GM21515 (cell line): ENCODE measurements at regions not wholly inside any gene's neighbourhood (a gene's known extent, or its start where the extent isn't known, plus 50 kb on each side); places are given as distances from the start of the nearest gene placed in this dataset.
"Not testable (repeated sequence)": the region's sequence is repeated elsewhere in the genome, so short reads cannot be mapped to it uniquely, and the experiment has no call there.

Experiments used
- ATAC-seq: cut with Tn5 transposase; IDR thresholded peaks from one replicate; pipeline ENCODE4 v1.9.1; 2021; ENCODE audit not compliant: unreplicated experiment

- ATAC-seq = no peak
Measured at GRCh38 chr4:120316416-120316815, 249.8 kb upstream of the MAD2L1 start.

DNA sequence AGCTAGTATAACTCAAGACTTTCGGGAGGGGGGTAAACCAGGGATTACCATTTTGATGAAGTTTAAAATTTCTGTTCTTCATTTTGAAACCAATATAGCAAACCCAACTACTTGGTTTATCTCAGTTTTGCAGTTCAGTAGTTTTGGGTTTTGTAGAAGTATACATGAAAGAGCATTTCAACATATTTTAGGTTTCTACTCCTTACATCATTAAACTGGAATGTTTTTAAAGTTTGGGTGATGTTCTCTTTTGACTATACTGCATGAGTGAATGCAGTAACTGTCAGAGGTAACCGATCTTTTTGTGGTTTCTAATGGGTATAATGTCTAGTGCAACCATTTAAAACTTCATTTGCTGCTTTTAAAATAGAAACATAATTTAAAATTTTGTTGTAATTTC lies 248.3 kb upstream of the MAD2L1 start:
- ATAC-seq = no peak

DNA sequence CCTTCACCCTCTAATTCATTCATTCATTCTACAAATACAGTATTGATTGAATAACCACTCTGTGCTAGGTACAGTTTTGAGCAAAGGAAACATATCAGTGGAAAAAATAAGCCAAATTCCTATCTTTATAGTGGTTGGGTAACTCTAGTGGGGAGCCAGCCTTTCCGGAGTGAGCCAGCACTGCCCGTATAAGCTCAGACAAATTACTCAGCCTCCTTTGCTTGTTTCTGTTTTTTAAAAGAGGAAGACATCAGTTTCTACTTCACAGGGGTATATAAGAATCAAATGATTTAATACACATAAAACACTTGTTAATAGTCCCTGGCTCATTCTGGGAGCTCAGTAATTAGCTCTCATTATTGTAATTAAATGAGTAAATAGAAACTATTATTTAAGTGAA lies 238.2 kb upstream of the MAD2L1 start:
- ATAC-seq = no peak

- ATAC-seq = no peak
Measured at GRCh38 chr4:120299631-120300030, 233.0 kb upstream of the MAD2L1 start.

GRCh38 chr4:120293341-120293740 lies 226.7 kb upstream of the MAD2L1 start:
- no peak for ATAC-seq

DNA sequence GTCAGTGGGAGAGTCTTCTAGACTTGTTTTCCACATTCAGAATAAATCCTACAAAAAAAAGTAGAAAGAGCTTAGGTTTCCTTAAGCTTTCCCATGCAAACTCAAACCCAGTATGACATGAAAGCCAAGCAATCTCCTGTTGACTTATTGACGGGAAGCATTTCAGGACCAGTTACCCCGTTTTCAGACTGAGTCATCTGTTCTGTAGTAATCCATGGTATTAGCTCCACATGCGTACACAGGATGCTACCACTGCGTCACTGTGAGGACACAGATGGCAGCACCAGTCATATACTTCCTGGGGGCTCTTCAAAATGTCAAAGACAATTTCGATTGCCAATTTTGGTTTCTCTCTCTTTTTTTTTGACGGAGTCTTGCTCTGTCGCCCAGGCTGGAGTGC lies 224.9 kb upstream of the MAD2L1 start:
- no peak for ATAC-seq

GRCh38 chr4:120290553-120290952 lies 223.9 kb upstream of the MAD2L1 start:
- no peak for ATAC-seq

DNA sequence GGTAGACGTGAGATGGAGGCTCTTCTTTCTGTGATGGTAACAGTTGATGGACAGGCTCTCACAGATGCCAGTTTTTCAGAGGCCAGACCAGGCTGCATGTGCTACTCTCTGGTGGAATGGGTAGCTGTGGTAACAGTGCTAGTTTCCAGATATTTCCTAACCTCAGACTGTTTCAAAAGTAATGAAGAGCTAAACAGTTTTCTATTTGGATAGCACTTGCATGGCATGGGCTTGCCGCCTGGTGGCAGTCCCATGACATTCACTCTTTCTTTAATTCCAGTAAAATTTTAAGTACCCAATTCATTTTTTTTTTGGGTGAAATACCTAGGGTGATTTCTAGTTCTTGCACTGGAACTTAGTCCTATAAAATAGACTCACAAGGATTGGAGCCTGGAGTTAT lies 220.2 kb upstream of the MAD2L1 start:
- no peak for ATAC-seq

DNA sequence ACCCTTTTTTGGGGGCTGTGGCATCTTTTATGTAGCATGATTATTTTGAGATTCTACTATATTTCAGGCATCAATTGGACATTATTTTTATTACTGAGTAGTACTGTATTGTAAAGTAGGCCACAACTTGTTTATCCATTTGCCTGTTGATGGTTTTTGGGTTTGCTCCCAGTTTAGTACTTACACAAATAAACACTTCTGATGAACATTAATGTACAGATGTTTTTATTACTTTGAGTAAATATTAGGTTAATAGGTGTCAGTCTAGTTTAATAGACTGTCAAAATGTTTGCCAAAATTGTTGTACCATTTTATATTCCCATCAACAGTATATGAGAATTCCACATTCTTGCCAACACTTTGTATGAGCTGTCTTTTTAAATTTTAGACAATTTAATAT lies 214.9 kb upstream of the MAD2L1 start:
- ATAC-seq = no peak

GRCh38 chr4:120277391-120277790 lies 210.7 kb upstream of the MAD2L1 start:
- ATAC-seq = no peak

DNA sequence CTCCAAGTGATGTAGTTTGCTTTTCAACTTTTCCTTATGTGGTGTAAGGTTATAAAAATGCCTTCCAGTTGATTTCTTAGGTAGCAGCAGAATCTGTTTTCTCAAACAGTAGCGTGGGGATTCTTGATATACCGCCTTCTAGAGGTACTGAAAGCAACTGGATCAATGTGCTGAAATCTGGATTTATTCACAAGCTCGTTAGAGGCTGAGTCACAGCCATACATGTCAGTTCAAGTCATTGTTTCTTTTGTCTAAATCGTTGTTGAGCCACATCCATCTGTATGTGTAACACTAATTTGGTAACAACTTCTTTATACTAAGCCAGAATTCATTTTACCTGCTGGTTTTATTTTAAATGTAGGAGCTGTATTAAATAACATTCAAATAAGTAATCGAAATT lies 200.0 kb upstream of the MAD2L1 start:
- no peak for ATAC-seq

DNA sequence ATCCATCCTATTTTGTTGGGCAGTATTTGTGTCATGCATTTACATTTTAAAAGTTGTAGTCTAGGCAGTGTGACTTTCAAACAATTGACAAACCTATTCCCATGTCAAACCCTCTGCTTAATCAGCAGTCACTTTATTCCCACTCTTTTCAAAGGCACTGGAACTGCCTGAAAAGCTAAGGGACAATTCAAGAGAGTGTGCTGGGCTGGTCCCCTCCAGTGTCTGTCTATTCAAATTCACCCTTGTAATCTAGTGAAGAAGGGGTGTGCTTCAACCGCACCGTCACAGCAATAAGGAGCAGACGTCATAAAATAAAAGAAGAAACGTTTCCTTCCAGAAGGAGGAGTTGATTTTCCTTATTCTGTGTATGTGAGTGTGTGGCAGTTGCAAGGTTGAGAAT lies 197.0 kb upstream of the MAD2L1 start:
- ATAC-seq = no peak

- ATAC-seq = no peak
Measured at GRCh38 chr4:120261117-120261516, 194.5 kb upstream of the MAD2L1 start.

- not testable (repeated sequence) for ATAC-seq
Measured at GRCh38 chr4:120256112-120256775, 189.6 kb upstream of the MAD2L1 start.

- ATAC-seq = no peak
Measured at GRCh38 chr4:120238277-120238973, 171.8 kb upstream of the MAD2L1 start.

- ATAC-seq = no peak
Measured at GRCh38 chr4:120236873-120237272, 170.2 kb upstream of the MAD2L1 start.

DNA sequence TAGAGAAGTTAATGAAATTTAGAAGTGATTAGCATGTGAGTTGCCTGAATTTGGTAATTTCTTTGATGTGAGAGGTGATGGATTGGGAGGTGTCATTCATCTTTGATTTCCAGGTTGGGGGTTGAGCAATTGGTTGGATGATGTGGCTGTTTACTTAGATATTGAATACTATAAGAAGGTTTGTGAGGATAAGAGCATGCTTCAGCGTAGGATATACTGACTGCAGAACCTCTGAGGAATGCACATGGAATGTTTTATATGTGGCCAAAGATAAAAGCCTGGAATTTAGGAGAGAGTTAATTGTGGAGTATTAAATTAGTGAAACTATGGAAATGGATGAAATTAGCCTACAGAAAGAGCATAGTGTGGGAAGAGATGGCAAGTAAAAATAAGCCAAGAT lies 165.4 kb upstream of the MAD2L1 start:
- ATAC-seq = no peak

GRCh38 chr4:120228086-120228485 lies 161.4 kb upstream of the MAD2L1 start:
- no peak for ATAC-seq

DNA sequence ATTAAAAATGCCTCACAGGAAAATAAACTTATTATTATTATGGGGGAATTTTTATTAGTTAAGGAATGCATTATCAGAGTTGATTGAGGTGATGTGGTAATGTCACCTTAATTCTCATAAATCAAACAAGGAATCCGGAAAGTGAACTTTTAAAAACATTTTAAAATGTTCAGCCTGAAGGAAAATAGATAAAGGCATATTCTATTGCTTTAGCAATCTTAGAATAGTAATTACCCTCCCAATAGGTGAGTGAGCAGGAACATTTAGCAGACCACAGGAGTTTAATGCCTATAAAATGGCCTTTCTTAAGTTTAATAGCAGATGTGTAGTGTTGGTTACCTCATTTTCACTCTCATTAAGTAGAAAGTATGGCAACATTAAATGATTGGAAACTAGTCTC lies 160.9 kb upstream of the MAD2L1 start:
- ATAC-seq = no peak

- ATAC-seq = no peak
Measured at GRCh38 chr4:120225527-120225926, 158.9 kb upstream of the MAD2L1 start.

- ATAC-seq = no peak
Measured at GRCh38 chr4:120218981-120219380, 152.3 kb upstream of the MAD2L1 start.

GRCh38 chr4:120215350-120215749 lies 148.7 kb upstream of the MAD2L1 start:
- ATAC-seq = no peak
